Fibroblast of the aortic adventitia (primary cell): ENCODE measurements at regions not wholly inside any gene's neighbourhood (a gene's known extent, or its start where the extent isn't known, plus 50 kb on each side); places are given as distances from the start of the nearest gene placed in this dataset.
"Not testable (repeated sequence)": the region's sequence is repeated elsewhere in the genome, so short reads cannot be mapped to it uniquely, and the experiment has no call there.

Source experiments
- DNase-seq: peaks from one replicate; pipeline ENCODE4 v3.0.0-alpha.2; 2010; ENCODE audit warnings: low read depth
- H3K4me3 ChIP-seq: 2 replicates; pipeline ENCODE4 v1.5.1; 2011; ENCODE audit warnings: low read depth, mild to moderate bottlenecking, control low read depth, low read length, moderate library complexity
- CTCF ChIP-seq: IDR thresholded peaks from 2 replicates; pipeline ENCODE4 v1.5.1; 2011; ENCODE audit warnings: mild to moderate bottlenecking, low read length, control low read depth, inconsistent platforms; ENCODE audit not compliant: insufficient read depth

GRCh38 chr6:21282360-21282759 lies 311.2 kb upstream of the SOX4 start:
- H3K4me3 ChIP-seq, DNase-seq: not testable (repeated sequence)

- TF ChIP-seq CTCF = no peak
- DNase-seq = no peak
- no peak overlapping the region for H3K4me3 ChIP-seq
These were observed 309.4 kb upstream of the SOX4 start for GRCh38 chr6:21284166-21284565.

GRCh38 chr6:21284706-21285105 lies 308.8 kb upstream of the SOX4 start:
- TF ChIP-seq CTCF = no peak
- DNase-seq = no peak

GRCh38 chr6:21294144-21294543 lies 299.4 kb upstream of the SOX4 start:
- no peak for TF ChIP-seq CTCF
- no peak for DNase-seq
- no peak overlapping the region for H3K4me3 ChIP-seq

More at GRCh38 chr6:21284706-21285105, 308.8 kb upstream of the SOX4 start:
- no peak overlapping the region for H3K4me3 ChIP-seq

- no peak overlapping the region for H3K4me3 ChIP-seq
- DNase-seq = no peak
- no peak for TF ChIP-seq CTCF
These were observed 297.9 kb upstream of the SOX4 start for GRCh38 chr6:21295506-21296240.

- no peak for TF ChIP-seq CTCF
- no peak overlapping the region for H3K4me3 ChIP-seq
- DNase-seq = no peak
These were observed 295.9 kb upstream of the SOX4 start for GRCh38 chr6:21297665-21298064.

- DNase-seq = no peak
- no peak for TF ChIP-seq CTCF
- H3K4me3 ChIP-seq = no peak overlapping the region
These were observed 294.3 kb upstream of the SOX4 start for GRCh38 chr6:21299216-21299615.
